ENCODE measurements at regions not wholly inside any gene's neighbourhood (a gene's known extent, or its start where the extent isn't known, plus 50 kb on each side); places are given as distances from the start of the nearest gene placed in this dataset.
"Not testable (repeated sequence)": the region's sequence is repeated elsewhere in the genome, so short reads cannot be mapped to it uniquely, and the experiment has no call there.

DNA sequence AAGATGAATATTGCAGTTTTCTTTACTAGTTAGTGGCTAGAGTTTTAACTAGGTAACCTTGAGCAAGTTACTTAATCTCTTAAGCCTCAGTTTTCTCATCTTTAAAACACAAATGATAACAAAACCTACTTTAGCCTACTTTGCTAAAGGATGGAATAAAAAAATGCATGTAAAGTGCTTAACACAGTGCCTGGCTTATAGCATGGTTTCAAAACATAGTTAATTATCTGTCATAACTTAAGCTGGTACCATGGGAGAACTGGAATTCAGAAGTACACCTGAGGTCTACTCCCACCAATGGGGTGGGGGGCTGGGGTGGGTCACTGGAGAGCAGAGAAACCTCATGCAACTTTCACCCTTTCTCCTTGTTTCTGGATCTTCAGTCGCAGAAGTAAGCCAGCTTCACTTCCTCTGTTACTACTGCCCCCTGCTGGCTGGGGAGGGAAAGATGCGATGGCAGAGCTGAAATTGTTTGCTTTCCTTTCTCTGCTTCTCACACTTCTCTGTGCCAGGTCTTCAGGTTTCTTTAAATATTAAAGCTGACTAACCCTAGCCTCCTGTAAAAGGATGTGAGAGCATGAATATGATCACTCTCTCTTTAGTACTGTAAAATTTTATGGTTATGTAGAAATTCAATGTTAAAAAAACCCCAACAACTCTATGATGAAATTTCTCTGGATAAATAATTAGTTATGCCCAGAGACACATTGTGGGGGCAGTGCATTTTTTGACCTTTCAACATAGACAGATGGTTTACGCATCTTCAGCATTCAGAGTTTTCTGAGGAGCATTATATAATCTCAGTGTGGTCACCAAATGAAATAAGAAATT, 324.2 kb downstream of the HLX start:
- peak; percentile 31 for DNase-seq (ENCODE audit: low read depth)

DNA sequence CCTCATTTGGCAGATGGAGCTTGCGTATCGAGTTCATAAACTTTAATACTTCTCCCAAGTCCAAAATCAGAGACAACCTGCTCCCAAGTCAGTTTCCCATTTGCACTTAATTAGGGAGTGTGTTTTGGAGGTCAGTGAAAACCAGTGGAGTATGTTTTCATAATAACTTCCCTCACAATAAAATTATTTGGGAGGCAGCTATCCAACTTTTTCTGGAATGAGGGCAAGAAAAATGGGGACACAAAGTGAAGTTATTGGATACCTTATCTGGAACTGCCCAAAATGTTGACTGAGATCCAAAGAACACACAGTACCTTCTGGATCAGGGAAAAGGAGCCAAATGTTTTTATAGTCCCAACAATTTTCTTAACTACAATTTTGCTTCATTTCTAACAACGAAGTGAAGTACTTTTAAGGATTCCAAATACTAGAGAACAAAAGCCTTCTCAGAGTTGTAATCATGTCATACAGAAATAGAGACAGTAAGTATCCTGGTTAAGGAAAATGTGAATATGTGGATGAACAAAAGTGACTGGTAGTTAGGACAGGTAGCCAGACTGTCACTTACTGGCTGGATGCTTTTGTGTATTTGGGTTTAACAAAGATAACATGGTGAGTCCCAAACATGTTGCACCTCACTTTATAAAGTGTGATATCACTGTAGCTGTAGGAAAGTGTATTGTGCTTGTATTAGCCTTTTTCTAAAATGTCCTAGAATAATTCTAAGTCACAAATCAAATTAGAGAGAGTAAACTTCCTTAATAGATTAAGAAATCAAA, 325.0 kb downstream of the HLX start:
- no peak for DNase-seq (ENCODE audit: low read depth)

DNA sequence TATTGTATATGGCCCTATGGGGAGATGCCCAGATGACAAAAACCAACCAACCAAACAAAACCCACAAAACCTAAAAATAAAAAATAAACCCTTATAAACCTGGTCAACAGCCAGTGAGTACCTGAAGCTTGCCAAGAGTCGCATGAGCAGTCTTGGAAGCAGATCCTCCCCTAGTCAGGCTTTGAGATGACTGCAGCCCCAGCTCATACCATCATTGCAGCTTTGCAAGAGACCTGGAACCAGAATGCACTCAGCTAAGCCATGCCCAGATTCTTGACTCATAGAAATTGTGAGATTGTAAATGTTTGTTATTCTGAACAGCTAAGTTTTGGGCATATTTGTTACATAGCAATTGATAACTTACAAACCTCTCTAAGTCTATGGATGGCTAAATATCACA, 326.8 kb downstream of the HLX start:
- DNase-seq (ENCODE audit: low read depth) = no peak

DNA sequence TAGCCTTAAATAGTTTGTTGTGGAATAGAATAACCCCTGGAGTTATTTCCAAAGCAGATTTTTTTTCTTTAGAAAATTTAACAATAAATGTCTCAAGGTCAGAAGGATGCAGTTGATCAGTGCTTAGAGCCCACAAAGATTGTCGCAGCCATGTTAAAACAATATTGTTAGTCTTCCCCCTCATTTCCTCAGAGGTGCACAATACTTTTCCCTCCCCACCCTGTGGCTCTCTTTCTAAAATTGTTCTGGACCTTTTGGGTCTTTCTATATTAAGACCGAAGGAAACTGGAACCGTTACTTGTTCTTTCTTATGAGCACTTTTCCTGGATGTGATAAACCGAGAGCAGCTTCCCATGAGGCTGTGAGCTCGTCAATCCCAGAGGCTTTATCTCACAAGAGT, 333.7 kb downstream of the HLX start:
- no peak for DNase-seq (ENCODE audit: low read depth)

DNA sequence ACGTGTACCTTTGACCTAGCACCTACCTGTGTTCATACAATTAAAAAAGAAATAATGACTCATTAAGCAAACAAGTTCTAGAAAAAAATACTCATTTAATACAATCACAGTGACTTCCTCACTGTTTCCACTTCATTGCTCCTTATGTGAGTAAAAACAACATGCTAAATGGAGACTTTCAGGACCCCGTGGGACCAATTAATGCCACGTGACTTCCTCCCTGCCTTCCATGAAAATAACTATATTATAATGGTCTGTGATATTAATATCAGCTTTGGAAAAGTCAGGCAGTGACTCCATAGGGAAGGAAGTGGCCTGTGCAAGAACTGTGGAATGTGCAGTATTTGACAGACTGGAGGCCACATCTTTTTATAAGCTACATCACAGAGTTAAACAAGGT, 337.8 kb downstream of the HLX start:
- DNase-seq (ENCODE audit: low read depth) = no peak

DNA sequence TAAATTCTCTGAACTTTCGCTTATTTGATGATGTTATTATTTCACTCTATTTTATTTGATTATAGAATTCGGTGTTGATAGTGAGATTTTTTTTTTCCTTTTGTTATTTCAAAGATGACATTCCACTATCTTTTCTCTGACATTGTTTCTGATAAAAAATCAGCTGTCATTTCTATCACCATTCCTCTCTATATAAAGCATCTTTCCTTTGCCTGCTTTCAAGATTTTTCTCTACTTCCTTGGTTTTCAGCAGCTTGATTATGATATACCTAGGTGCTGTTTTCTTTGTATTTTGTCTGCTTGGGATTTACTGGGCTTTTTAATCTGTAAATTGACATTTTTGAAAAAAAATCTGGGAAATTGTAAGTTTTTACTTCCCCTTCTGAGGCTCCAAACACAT, 344.0 kb downstream of the HLX start:
- no peak for DNase-seq (ENCODE audit: low read depth)

DNA sequence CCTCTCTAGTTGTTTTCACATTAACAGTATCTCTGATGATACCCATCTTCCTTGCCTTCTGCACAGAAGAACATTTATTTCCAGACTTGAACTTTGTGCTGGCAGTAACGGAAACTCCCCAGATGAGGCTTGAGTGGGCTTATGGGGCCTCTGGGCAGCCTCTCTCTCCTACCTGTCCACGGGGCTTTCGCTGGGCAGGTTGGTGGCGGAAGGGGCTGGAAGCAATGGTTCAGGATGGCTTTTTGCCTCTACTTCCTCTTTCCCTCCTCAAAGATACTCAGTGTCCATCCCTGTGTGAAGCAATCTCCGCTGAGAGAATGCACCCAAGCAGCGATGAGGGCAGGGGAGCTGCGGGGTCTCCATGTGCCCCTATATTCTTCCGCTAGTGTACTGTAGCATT, 348.2 kb downstream of the HLX start:
- DNase-seq (ENCODE audit: low read depth) = no peak

DNA sequence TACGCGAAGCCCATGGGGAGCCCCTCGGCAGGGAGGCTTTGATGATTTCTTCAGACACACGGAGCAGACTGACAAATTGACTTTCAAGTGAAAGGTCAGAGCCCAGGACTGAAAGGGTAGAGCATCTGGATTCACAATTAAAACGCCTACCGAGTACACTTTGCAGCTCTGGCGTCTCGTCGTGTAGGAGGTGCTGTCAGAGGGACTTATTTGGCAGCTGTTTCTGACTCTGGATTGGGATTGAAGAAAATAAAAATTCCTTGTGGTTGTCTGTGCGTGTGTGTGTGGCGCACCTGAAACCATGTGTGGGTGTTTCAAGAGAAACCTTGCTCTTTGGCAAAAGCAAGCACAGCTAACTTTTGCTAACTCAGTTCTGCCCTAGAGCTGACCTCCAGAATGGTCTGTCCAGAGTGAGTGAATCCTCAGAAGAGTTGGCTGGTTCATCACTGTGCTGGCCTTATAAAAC, 348.7 kb downstream of the HLX start:
- DNase-seq (ENCODE audit: low read depth) = no peak

DNA sequence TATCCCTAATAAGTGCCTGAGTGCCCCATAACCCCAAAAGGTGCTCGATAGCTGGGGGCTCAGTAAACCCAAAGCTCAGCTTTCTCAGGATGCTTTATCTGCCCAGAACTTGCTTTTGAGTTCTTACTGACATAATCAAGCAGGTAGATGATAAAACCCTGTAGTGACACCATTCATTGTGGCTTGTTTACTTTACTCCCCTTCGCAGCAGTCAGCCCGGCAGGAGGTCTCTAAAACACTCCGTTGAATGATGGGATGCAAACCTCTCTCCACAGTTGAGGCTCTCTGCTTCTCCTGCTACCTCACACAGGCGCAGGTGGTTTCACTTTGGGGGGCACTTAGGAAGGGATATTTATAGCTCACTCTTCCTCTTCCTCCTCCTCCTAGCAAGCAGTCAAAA, 349.4 kb downstream of the HLX start:
- no peak for DNase-seq (ENCODE audit: low read depth)

DNA sequence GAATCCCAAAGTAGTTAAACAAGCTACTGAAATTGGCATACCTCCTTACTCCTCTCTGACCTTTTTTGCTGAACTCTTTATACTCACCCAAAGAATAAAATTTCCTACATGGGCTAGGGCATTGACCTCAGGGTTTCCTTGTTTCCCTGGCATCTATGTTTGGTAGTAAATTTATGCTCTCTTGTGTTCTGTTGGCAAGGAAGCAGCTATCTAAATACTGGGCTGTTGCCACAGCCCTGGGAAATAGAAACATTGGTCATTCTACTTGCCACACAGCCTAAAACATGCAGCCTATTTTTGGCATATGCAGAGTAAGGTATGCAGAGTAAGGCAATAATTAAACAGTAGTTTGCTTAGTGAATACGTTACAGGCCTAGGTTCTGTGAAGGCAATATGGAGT, 351.4 kb downstream of the HLX start:
- DNase-seq (ENCODE audit: low read depth) = no peak

DNA sequence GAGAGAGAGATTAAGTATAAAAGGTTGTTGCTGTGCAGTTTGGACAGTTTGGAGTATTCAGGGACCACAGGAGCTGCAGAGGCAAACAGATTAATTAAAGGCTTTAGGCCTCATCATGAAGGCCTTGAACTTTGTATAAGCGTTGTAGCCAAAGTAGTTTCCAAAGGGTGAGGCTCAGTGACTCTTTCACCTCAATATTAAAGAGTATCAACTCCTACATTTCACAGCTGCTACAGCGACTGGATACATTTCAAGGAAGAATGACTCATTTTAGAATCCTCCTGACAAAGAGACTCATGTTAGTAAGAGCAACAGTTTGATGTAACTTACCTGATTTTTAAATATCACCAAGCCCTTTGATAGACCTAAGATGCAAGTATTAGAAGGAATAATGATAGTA, 355.5 kb downstream of the HLX start:
- no peak for DNase-seq (ENCODE audit: low read depth)

DNA sequence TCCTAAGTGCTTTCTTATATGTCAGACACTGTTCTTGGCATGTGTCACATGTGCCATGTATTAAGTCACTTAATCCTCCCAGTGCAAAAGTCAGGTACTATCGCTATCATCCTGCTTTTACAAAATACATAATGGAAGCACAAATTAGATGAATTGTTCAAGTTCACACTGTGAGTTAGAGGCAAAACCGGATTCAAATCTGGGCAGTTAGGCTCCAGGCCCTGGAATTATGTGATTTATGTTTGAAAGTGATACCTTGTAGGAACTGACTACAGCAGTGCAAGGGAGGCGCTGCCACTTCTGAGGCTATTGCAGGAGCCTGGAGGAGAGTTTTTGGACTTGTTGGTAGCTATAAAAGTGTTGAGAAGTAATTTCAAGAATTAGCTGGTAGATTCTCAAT, 358.3 kb downstream of the HLX start:
- no peak for DNase-seq (ENCODE audit: low read depth)

DNA sequence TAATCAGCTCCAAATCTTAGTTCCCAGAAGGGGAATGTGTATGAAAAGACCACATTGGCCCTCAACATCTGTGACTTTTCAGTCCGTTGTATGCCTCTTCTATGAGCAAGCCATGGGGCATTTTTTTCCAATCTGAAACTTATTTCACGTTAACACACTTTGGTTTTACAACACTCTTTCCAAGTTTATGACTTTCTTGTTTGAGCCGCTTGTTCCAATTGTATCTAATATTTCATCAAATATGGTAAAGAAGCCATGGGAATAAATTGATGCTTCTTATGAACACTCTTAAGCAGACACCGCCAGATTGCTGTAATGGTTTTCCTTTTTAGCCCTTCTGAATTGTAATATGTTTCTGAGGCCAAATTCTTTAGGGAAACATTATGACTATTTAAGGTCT, 359.9 kb downstream of the HLX start:
- DNase-seq (ENCODE audit: low read depth) = no peak

DNA sequence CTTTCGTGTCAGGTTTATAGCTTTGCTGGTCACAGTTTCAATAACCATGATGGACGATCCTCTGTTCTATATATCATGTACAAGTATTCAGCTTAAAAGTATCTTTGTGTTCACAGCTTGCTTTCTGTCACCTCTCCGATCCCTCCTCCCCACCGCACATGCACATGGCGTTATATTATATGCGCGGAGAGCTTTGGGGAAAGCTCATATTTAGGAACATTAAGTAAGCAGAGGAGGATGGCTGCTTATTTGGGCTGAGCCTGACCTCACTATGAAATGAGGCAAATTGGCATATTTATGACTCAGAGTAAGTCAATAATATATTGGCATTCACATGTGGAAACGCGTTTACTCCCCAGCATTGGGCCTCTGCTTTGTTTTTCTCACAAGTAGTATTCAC, 360.5 kb downstream of the HLX start:
- no peak for DNase-seq (ENCODE audit: low read depth)

DNA sequence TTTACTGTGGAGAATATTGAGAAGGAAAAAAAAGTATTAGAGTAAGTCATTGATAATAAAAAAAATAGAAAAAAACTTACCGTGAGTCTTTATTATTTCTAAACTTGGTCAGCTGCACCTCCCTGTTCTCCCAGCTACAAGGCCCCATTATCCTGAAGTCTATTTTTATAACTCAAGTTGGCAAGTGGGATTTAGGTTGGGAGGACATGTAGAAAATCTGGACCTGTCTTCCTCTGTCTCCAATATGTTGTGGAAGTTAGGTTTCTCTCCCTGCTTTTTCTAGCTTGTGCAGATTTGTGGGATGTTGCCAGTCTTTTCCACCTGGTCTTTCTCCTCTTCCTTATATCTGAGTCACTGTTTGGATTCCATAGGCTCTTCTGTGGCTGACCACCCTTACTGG, 361.4 kb downstream of the HLX start:
- no peak for DNase-seq (ENCODE audit: low read depth)

DNA sequence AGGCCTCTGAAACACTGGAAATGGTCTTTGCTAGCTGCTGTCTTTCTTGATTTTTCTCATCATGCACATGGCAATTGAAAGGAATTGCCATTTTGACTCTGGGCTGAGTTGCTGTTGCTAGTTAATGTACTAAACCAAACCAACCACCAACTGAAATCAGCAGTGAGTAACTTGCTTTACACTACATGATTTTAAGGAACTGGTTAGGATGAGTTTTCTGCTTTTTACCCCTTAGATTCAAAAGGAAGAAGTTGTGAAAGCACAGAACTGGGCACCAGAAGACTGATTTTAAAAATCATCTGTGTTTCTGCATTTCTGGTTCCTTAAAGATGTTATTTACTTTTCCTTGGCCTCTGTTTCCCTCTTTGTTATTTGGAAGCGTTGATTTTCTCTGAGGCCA, 361.9 kb downstream of the HLX start:
- DNase-seq (ENCODE audit: low read depth) = no peak

DNA sequence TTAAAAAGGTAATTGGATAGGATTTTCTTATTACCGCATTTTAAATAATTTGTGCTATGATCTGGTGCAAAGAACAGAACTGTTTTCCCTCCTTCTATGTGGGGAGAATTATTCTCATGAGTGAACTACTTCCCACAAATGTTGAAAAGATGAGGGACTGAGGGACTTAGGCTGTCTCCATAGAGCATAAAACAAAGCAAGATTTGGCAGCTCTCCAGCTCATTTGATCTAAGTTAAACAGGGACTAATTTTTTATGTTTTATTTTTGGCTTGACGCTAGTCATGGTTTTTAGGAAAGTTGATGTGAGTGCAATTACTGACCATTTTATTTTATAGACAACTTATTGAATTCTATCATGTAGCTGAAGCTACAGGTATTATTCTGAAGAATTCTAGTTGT, 362.3 kb downstream of the HLX start:
- DNase-seq (ENCODE audit: low read depth) = no peak

DNA sequence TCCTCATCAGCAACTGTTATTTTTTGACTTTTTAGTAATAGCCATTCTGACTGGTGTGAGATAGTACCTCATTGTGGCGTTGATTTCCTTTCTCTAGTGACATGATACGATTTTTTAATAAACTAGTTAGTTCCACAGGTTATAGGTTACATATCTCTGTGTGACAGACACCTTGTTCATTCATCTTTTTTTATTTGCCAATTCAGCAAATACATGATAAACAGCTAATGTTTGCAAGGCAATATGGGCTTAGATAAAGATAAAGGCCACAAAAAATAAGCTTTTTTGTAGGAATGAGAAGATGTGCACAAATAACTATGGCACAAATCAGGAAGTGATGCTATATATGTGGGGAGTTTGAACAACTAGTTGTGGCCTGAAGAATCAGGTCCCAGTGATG, 366.8 kb downstream of the HLX start:
- no peak for DNase-seq (ENCODE audit: low read depth)

DNA sequence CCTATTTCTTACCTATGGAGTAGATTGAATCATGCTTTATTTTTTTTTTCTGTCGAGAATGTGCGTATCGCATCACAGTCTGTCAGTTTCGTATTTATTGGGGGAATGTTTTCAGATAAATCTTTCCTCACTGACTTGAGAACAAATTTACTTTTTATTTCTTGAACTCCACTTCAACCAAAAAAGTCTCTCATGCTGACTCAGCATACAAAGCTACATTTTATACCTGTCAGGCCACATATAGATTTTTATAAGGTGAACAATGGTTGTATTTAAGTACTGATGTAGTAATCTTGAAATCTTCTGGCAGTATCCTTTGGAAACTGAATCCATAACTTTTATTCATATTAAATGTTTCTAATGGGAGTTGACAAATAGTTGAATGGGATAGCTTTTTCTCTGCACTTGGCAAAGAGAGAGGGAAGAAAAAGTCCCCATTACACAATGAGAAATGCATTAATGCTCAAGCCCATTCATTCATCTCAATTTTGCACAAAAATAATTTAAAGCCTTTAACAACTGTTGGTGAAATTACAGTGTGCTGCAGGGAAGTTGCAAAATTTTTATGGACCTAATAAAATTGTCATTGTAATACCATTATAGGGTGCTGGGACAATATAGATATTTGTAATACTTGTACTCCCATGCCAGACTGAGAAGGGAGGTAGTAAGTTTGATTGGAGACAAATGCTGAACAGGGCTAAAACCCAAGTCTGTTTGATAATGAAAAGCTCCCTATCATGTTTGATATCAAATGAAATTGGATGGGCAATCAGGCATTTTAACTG, 367.6 kb downstream of the HLX start:
- no peak for DNase-seq (ENCODE audit: low read depth)

DNA sequence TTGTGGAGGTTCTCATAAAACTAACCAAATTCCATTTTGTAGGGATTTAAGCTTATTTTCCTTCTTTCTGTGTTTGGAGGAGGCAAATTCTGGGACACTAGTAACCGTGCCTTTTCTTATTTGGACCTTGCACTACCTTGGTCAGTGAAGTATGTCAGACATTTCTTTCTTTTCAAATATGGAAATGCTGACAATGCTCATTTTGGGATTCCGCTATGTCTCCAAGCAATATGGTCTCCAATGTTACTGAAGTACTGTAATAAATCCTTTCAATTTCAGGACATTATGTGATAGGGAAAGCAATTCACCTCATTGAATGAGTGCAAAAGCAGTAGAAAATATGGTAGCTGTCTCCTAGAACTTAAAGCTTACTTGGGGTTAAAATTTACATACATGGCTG, 372.3 kb downstream of the HLX start:
- no peak for DNase-seq (ENCODE audit: low read depth)

DNA sequence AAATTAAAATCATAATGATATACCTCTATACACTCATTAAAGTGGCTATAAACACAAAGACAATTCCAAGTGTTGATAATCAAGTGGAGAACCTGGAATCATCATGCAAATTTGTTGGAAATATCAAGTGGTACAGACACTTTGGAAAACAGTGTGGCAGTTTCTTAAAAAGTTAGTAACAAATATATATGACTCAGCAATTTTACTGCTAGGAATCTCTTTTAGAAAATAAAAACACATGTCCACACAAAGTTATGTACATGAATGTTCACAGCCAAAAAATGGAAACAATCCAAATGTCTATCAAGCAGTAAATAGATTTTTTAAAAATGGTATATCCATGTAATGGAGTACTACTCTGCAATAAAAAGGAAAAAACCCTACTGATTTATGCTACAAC, 375.6 kb downstream of the HLX start:
- DNase-seq (ENCODE audit: low read depth) = no peak

DNA sequence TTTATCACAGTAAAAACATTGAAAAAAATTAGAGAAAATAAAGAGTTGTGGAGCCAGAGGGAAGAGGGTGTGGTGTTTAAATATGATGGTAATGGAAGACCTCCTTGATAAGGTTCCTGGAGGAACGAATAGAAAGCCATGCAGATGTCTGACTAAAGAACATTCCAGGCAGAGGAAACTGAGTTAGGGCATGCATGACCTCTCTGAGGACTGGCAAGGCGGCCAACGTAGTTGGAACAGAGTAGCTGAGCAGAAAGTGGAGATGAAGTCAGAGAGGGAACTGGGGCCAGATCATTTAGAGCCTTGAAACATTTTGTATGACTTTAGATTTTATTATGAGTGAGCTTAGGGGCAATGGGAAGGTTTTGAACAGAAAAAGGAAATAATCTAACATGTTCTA, 377.5 kb downstream of the HLX start:
- no peak for DNase-seq (ENCODE audit: low read depth)

DNA sequence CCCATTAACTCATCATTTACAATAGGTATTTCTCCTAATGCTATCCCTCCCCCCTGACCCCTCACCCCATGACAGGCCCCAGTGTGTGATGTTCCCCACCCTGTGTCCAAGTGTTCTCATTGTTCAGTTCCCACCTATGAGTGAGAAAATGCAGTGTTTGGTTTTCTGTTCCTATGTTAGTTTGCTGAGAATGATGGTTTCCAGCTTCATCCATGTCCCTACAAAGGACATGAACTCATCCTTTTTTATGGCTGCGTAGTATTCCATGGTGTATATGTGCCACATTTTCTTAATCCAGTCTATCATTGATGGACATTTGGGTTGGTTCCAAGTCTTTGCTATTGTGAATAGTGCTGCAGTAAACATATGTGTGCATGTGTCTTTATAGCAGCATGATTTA, 378.3 kb downstream of the HLX start:
- DNase-seq (ENCODE audit: low read depth) = not testable (repeated sequence)

Measured in non-pigmented ciliary epithelial cell (primary cell).